GM13977 (cell line): ENCODE measurements at regions not wholly inside any gene's neighbourhood (a gene's known extent, or its start where the extent isn't known, plus 50 kb on each side); places are given as distances from the start of the nearest gene placed in this dataset.

Experiments used
- DNase-seq: peaks from one replicate; pipeline ENCODE4 v3.0.0; 2012; ENCODE audit warnings: low spot score
- CTCF ChIP-seq: IDR thresholded peaks from 2 replicates; pipeline ENCODE4 v1.5.1; 2012; ENCODE audit warnings: mild to moderate bottlenecking, control low read depth; ENCODE audit not compliant: insufficient read depth; ENCODE audit errors: extremely low read depth, missing control alignments
- in situ Hi-C: fragments of 300-500 bp; cut with MboI; formaldehyde crosslinking; loops from one replicate; pipeline ENCODE4 v1.12.0; 2022; ENCODE audit warnings: low sequenced_read_pairs, low pct_unique_long_range_greater_than_20kb, mixed read lengths, inconsistent platforms; ENCODE audit not compliant: unreplicated experiment

DNA sequence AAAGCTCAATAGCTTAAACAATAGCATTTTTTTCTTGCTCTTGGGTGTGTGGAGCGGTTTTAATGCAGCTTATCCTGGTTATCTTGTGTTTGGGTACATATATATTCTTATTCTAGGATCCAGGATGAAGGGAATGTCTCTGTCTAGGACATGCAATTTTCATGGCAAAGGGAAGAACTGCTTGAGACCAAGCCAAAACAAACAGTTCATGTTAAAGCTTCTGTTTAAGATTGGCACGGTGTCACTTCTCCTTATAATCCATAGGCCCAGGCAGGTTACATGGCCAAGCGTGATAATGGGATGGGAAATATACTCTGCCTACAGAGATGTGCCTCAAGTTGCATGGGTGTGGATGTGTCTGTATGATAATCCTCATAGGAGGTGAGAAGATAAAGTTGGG lies 177.1 kb upstream of the PGR start:
- no peak for TF ChIP-seq CTCF
- in situ Hi-C loops, result no loop called here
- no peak for DNase-seq

- no peak for TF ChIP-seq CTCF
- DNase-seq, result no peak
- in situ Hi-C loops, result no loop called here
Observed at GRCh38 chr11:101305496-101305895, 175.9 kb upstream of the PGR start.

- no peak for TF ChIP-seq CTCF
- DNase-seq, result no peak
- in situ Hi-C loops, result no loop called here
Observed at GRCh38 chr11:101299210-101299609, 169.6 kb upstream of the PGR start.

GRCh38 chr11:101296896-101297295 lies 167.3 kb upstream of the PGR start:
- no peak for TF ChIP-seq CTCF
- in situ Hi-C loops, result no loop called here
- DNase-seq, result no peak

- in situ Hi-C loops, result no loop called here
- no peak for DNase-seq
- TF ChIP-seq CTCF, result no peak
Observed at GRCh38 chr11:101292661-101293240, 163.1 kb upstream of the PGR start.

- in situ Hi-C loops, result no loop called here
- DNase-seq, result no peak
Observed at GRCh38 chr11:101291279-101291678, 161.7 kb upstream of the PGR start.

More at GRCh38 chr11:101291279-101291678, 161.7 kb upstream of the PGR start:
- no peak for TF ChIP-seq CTCF
